ENCODE measurements at regions not wholly inside any gene's neighbourhood (a gene's known extent, or its start where the extent isn't known, plus 50 kb on each side); places are given as distances from the start of the nearest gene placed in this dataset.

- no peak for DNase-seq (ENCODE audit: low spot score)
Observed at GRCh38 chr12:116651089-116651488, 86.8 kb downstream of the SPRING1 start.

GRCh38 chr12:116650585-116651087 is 87.2 kb downstream of the SPRING1 start:
- DNase-seq (ENCODE audit: low spot score): no peak

- no peak for DNase-seq (ENCODE audit: low spot score)
Observed at GRCh38 chr12:116650062-116650461, 87.8 kb downstream of the SPRING1 start.

- DNase-seq (ENCODE audit: low spot score): no peak
Observed at GRCh38 chr12:116647813-116648212, 88.6 kb downstream of the MAP1LC3B2 start.

DNA sequence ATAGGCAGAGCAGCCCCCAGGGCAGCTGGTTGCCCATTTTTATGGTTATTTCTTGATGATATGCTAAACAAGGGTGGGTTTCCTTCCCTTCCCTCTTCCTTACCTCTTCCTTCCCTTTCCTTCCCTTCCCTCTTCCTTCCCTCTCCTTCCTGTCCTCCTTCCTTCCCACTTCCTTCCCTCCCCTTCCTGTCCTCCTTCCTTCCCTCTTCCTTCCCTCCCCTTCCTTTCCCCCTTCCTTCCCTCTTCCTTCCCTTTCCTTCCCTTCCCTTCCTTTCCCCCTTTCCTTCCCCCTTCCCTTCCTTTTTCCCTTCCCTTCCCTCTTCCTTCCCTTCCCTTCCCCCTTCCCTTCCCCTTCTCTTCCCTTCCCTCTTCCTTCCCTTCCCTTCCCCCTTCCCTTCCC is 87.7 kb downstream of the MAP1LC3B2 start:
- no peak for DNase-seq (ENCODE audit: low spot score)

GRCh38 chr12:116644806-116645205 is 85.6 kb downstream of the MAP1LC3B2 start:
- no peak for DNase-seq (ENCODE audit: low spot score)

DNA sequence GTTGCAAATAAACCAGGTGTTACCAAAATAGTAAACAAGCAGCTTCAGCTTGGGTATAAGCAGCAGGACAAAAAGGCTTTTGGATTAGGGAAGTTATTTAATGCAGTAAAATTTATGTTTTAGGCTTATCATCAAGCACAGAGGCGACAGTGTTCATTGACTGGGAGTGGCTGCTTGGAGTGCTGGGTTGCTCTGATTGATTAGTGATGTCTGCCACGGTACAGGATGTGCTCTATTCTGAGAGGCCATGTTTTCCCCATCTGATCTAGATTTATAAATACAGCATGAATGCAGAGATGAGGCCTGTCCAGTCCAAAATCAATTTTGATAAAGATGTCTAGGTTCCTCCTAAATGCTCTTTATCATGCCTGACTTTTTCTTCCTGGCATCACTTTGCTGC is 83.5 kb downstream of the MAP1LC3B2 start:
- DNase-seq (ENCODE audit: low spot score): no peak

GRCh38 chr12:116642106-116642505 is 82.9 kb downstream of the MAP1LC3B2 start:
- DNase-seq (ENCODE audit: low spot score): no peak

- DNase-seq (ENCODE audit: low spot score): no peak
Observed at GRCh38 chr12:116640281-116640680, 81.1 kb downstream of the MAP1LC3B2 start.

DNA sequence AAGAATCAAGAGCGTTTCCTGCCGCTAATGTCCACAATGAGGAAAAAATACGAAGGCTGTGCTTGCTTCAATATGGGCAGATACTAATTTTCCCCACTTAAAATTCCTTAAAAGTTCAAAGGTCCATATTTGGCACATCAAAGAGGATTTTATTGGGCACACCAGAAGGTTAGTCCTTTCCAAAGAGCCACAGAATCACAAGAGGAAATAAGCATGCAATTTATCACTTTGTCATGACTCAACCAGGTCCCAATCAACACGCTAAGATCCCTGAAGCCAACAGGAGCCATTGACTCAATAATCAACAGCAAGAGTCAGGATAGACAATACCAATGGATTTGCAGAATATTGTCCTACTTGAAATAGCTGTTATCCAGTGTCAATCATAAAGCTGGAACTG is 80.6 kb downstream of the MAP1LC3B2 start:
- DNase-seq (ENCODE audit: low spot score): no peak

GRCh38 chr12:116638376-116638775 is 79.2 kb downstream of the MAP1LC3B2 start:
- no peak for DNase-seq (ENCODE audit: low spot score)

GRCh38 chr12:116637589-116638150 is 78.5 kb downstream of the MAP1LC3B2 start:
- no peak for DNase-seq (ENCODE audit: low spot score)

DNA sequence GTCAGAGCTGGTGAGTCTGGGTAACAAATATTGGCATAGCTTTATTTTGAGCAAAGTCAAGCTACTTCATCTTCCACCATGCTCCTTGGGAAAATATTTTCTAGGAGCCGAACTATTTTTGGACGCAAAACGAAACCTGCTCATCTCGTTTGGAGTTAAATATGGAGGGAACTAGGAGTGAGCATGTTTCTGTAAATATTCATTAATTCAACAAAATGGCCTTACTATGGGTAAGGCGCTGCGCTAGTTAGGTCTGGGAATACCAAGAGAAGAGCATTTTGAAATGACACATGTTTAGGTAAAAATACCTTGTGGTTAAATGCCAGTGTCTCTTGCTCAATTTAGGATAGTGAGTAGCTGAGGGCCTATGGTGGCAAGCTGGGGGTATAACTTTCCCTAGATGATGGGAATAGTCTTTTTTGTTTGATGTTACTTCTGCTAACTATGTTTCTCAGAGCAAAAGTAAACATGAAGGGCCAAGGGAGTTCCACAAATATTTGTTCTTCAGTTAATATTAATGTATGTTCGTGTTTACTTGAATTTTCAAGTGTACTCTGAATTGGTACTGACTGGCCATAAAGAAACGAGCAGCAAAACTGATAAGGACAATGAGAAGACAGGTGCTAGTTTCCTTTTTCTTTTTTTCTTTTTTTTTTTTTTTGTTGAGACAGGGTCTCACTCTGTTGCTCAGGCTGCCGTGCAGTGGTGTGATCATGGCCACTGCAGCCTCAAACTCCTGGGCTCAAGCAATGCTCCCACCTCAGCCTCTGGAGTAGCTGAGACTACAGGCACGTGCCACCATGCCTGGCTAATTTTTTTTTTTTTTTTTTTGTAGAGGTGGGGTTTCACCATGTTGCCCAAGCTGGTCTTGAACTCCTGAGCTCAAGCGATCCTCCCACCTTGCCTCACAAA is 77.7 kb downstream of the MAP1LC3B2 start:
- DNase-seq (ENCODE audit: low spot score): no peak

- DNase-seq (ENCODE audit: low spot score): no peak
Observed at GRCh38 chr12:116635487-116635886, 76.3 kb downstream of the MAP1LC3B2 start.

DNA sequence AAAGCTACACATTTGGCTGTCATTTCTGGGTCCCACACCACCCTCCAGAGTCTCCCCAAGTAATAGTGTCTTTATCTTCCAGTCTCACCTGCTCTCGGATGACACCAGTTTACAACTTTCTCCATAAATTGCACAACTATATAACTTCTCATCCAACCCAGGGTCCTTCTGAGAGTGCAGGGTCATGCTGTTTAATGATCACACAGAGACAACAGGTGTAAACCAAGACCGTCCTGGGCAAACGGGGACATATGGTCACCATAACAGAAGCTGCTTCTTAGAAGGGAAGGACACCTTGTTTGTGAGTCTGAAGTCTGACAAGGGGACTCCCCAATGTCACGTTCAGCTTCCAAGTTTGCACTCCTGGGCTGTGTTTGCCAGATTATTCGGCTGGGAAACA is 74.3 kb downstream of the MAP1LC3B2 start:
- DNase-seq (ENCODE audit: low spot score): no peak

GRCh38 chr12:116631619-116632018 is 72.4 kb downstream of the MAP1LC3B2 start:
- DNase-seq (ENCODE audit: low spot score): no peak

GRCh38 chr12:116630762-116631161 is 71.6 kb downstream of the MAP1LC3B2 start:
- DNase-seq (ENCODE audit: low spot score): no peak

DNA sequence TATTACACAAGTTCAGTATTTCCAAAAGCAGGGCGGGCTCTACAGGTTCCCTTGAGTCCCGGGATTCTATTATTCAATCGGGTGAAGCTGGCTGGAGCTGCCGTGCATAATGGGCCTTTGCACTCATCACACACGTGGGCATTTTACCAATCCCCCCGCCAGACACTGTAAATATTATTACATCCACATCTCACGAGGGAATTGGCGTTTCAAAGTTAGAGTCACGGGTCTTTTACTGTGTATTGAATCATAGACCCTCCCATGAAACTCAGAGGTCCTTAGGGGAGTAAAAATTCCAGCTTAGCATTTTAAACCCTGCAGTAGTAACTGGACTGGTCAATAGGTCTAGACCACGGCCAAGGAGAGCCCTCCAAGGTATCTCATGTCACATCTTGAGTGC is 70.3 kb downstream of the MAP1LC3B2 start:
- DNase-seq (ENCODE audit: low spot score): no peak

- no peak for DNase-seq (ENCODE audit: low spot score)
Observed at GRCh38 chr12:116628989-116629388, 69.8 kb downstream of the MAP1LC3B2 start.

DNA sequence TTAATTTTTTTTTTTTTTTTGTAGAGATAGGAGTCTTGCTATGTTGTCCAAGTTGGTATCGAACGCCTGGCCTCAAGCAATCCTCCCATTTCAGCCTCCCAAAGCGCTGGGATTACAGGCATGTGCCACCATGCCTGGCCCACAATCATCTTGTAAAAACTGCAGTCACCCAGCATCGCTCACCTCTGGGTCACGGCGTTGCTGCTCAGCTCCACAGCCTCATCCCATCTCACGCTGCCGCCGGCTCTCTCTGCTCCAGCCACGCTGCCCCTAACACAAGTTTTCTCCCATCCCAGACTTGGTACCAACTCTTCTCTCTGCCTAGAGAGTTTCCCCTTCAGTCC is 69.2 kb downstream of the MAP1LC3B2 start:
- DNase-seq (ENCODE audit: low spot score): no peak
